RWPE2 (cell line): ENCODE measurements at regions not wholly inside any gene's neighbourhood (a gene's known extent, or its start where the extent isn't known, plus 50 kb on each side); places are given as distances from the start of the nearest gene placed in this dataset.

Experiments used
- ATAC-seq: fragments of 200-7000 bp; cut with Tn5 transposase; 3 replicates; pipeline ENCODE4 v1.9.1; 2021; ENCODE audit warnings: low read depth
- DNase-seq: peaks from one replicate; pipeline ENCODE4 v3.0.0-alpha.2; 2020; ENCODE audit warnings: low spot score
- H3K27ac ChIP-seq: fragments of 450-650 bp; 2 replicates; pipeline ENCODE4 v1.5.1; 2017; ENCODE audit warnings: mild to moderate bottlenecking; ENCODE audit not compliant: poor library complexity, severe bottlenecking
- H3K27me3 ChIP-seq: fragments of 250-450 bp; sonication (Bioruptor Pico); 2 replicates; pipeline ENCODE4 v1.5.1; 2021; ENCODE audit warnings: mild to moderate bottlenecking, moderate library complexity; ENCODE audit not compliant: insufficient read depth, poor library complexity, severe bottlenecking
- H3K36me3 ChIP-seq: fragments of 250-450 bp; sonication (Bioruptor Pico); 2 replicates; pipeline ENCODE4 v1.5.1; 2020; ENCODE audit warnings: low read depth, mild to moderate bottlenecking, moderate library complexity
- H3K4me1 ChIP-seq: fragments of 250-450 bp; sonication (Bioruptor Pico); 2 replicates; pipeline ENCODE4 v1.5.1; 2021; ENCODE audit warnings: mild to moderate bottlenecking, moderate library complexity; ENCODE audit not compliant: insufficient read depth, poor library complexity, severe bottlenecking
- H3K4me3 ChIP-seq: fragments of 250-450 bp; sonication (Bioruptor Pico); 2 replicates; pipeline ENCODE4 v1.5.1; 2021; ENCODE audit warnings: mild to moderate bottlenecking, moderate library complexity; ENCODE audit not compliant: severe bottlenecking
- H3K9me3 ChIP-seq: fragments of 250-450 bp; sonication (Bioruptor Pico); 2 replicates; pipeline ENCODE4 v1.5.1; 2021; ENCODE audit warnings: mild to moderate bottlenecking, moderate library complexity; ENCODE audit not compliant: severe bottlenecking
- CTCF ChIP-seq: fragments of 450-650 bp; IDR thresholded peaks from one replicate; pipeline ENCODE4 v1.5.1; 2017; ENCODE audit warnings: mild to moderate bottlenecking, moderate library complexity; ENCODE audit not compliant: poor library complexity, severe bottlenecking

- H3K4me3 ChIP-seq: no peak overlapping the region
- no peaks in the 10 kb centered on the region for H3K4me1 ChIP-seq
- no peaks in the 10 kb centered on the region for H3K9me3 ChIP-seq
- H3K36me3 ChIP-seq: no peaks in the 10 kb centered on the region
- ATAC-seq: no peak
- TF ChIP-seq CTCF: no peak
- no peaks in the 10 kb centered on the region for H3K27me3 ChIP-seq
- DNase-seq: no peak
- H3K27ac ChIP-seq: no peak overlapping the region
Observed at GRCh38 chr2:59008950-59009349, 767.8 kb upstream of the FANCL start.

- no peaks in the 10 kb centered on the region for H3K9me3 ChIP-seq
- DNase-seq (no peak), ATAC-seq (no peak)
- no peak overlapping the region for H3K4me3 ChIP-seq
- TF ChIP-seq CTCF: no peak
- H3K27ac ChIP-seq: no peak overlapping the region
- H3K36me3 ChIP-seq: no peaks in the 10 kb centered on the region
- no peaks in the 10 kb centered on the region for H3K4me1 ChIP-seq
- H3K27me3 ChIP-seq: no peaks in the 10 kb centered on the region
Observed at GRCh38 chr2:59005836-59006615, 764.9 kb upstream of the FANCL start.

- ATAC-seq: no peak
- no peak overlapping the region for H3K4me3 ChIP-seq
- no peak for DNase-seq
- H3K36me3 ChIP-seq: no peaks in the 10 kb centered on the region
- H3K4me1 ChIP-seq: no peaks in the 10 kb centered on the region
- no peak overlapping the region for H3K27ac ChIP-seq
- H3K9me3 ChIP-seq: no peaks in the 10 kb centered on the region
- no peak for TF ChIP-seq CTCF
- no peaks in the 10 kb centered on the region for H3K27me3 ChIP-seq
Observed at GRCh38 chr2:59004621-59005020, 763.5 kb upstream of the FANCL start.

GRCh38 chr2:59000796-59001195 is 759.7 kb upstream of the FANCL start:
- no peak for ATAC-seq
- Histone ChIP-seq H3K4me3 (no peak overlapping the region), H3K27me3 (no peaks in the 10 kb centered on the region), H3K27ac (no peak overlapping the region), H3K4me1 (no peaks in the 10 kb centered on the region), H3K9me3 (no peaks in the 10 kb centered on the region), H3K36me3 (no peaks in the 10 kb centered on the region)
- TF ChIP-seq CTCF: no peak
- DNase-seq: no peak

- DNase-seq: no peak
- TF ChIP-seq CTCF: no peak
- Histone ChIP-seq H3K27ac (no peak overlapping the region), H3K4me1 (no peaks in the 10 kb centered on the region), H3K36me3 (no peaks in the 10 kb centered on the region), H3K27me3 (peaks cover 4% of the 10 kb centered on the region), H3K9me3 (no peaks in the 10 kb centered on the region), H3K4me3 (no peak overlapping the region)
- no peak for ATAC-seq
Observed at GRCh38 chr2:58992062-58992706, 751.1 kb upstream of the FANCL start.
